GM12891 (cell line): ENCODE measurements at regions not wholly inside any gene's neighbourhood (a gene's known extent, or its start where the extent isn't known, plus 50 kb on each side); places are given as distances from the start of the nearest gene placed in this dataset.

Source experiments
- DNase-seq: peaks from one replicate; pipeline ENCODE4 v3.0.0; 2011; ENCODE audit warnings: low spot score; ENCODE audit not compliant: insufficient read length
- FAIRE-seq: peaks from 2 replicates; lab custom pipeline; 2011; peaks lifted over from hg19 to GRCh38; lab: Jason Lieb, UNC
- PAX5 ChIP-seq: IDR thresholded peaks from 2 replicates; pipeline ENCODE4 v1.6.1; 2011; ENCODE audit warnings: low read length, moderate library complexity, mild to moderate bottlenecking; ENCODE audit not compliant: insufficient read depth, severe bottlenecking
- POLR2A ChIP-seq: IDR thresholded peaks from 2 replicates; pipeline ENCODE4 v1.6.1; 2011; ENCODE audit warnings: low read depth, low read length, control low read depth
- POLR2AphosphoS5 ChIP-seq: IDR thresholded peaks from 2 replicates; pipeline ENCODE4 v1.6.1; 2011; ENCODE audit warnings: low read depth, low read length, control low read depth
- POU2F2 ChIP-seq: IDR thresholded peaks from 2 replicates; pipeline ENCODE4 v1.6.1; 2011; ENCODE audit warnings: low read depth, mild to moderate bottlenecking, control low read depth, low read length, moderate library complexity
- SPI1 ChIP-seq: IDR thresholded peaks from 2 replicates; pipeline ENCODE4 v1.6.1; 2011; ENCODE audit warnings: low read depth, low read length, control low read depth
- TAF1 ChIP-seq: IDR thresholded peaks from 2 replicates; pipeline ENCODE4 v1.6.1; 2011; ENCODE audit warnings: low read depth, low read length, control low read depth

DNA sequence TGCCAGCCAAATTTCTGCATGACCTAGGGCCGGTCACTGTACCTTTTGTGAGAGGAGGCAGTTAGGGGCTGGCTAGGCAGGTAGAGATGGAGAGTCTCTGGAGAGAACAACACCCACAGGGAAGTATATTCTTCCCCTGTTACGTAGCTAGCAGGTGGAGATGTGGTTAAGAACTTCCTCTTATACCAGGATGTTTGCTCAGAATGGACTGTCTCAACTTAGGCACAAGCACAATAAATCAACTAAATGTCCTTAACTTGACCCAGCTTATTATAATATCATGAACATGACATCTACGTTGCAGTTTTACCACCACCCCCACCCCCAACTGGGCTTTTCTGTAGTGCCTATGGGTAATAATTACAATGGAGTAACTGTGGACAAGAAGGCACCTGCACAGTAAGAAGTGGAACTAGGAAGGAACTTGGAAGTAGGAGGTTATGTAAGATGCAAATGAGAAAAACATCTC lies 60.7 kb upstream of the MPEG1 start:
- FAIRE-seq, result peak; percentile 99
- no peak for TF ChIP-seq PAX5
- TF ChIP-seq TAF1, result no peak
- TF ChIP-seq SPI1, result peak; percentile 59; the same call in 1 of the 2 replicates
- DNase-seq, result no peak

DNA sequence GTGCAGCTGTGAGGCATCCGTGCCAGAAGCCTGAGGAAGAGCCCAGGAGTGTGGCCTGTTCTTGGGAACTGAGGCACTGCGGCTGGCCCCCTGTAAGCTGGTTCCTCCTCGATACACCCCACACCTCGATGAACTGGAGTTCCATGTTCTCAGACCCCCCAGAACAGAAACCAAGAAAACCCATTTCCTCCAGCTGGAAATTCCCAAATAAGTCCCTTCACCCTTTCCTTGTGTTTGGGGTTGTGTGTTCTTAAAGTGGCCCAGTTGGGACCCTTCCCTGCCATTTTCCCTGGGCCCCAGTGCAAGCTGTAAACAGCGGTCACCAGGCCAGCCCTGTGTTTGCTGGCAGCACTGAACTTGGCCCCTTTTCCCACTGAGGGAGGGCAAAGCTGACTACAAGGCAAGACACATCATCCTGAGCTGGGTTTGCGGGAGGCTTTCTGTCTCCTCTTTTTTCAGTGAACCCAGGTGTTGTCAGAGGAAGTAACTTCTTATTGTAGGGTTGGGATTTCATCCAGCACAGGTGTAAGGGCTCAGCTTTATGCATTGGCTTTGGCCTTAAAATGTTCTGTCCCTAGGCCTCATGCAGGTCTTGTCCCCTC lies 60.1 kb upstream of the MPEG1 start:
- no peak for FAIRE-seq
- no peak for DNase-seq
- TF ChIP-seq SPI1, result no peak
- TF ChIP-seq POU2F2, result 0 out of 2 replicates have a peak, but pooled peaks have one; percentile 9
- 0 out of 2 replicates have a peak, but pooled peaks have one; percentile 8 for TF ChIP-seq POLR2AphosphoS5
- TF ChIP-seq POLR2A, result 0 out of 2 replicates have a peak, but pooled peaks have one; percentile 19

DNA sequence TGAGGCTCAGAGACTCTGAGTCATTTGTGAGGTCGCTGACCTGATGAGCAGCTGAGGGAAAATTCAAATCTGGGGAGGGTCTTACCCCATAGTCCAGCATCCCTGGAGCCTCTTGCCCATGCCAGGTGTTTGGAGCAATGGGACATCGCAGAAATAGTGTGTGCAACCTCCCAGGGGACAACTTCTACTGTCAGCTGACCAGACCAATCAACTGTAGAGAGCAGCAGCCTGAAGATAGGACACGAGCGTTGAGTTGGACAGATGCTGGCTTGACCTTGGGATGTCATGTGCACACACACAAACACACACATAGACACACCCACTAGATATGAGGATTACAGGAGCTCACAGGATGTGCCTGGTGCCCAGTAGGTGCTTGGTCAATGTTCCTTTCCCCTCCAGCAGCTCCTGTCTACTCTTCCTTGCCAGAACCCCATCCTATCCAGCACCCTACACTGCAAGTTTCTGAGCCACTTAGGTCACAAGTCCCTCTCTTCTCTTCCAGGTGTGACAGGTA lies 59.1 kb upstream of the MPEG1 start:
- TF ChIP-seq POLR2A, result no peak
- TF ChIP-seq SPI1, result no peak
- TF ChIP-seq TAF1, result no peak
- no peak for TF ChIP-seq POU2F2
- TF ChIP-seq PAX5, result no peak
- DNase-seq (no peak), FAIRE-seq (peak; percentile 87)

DNA sequence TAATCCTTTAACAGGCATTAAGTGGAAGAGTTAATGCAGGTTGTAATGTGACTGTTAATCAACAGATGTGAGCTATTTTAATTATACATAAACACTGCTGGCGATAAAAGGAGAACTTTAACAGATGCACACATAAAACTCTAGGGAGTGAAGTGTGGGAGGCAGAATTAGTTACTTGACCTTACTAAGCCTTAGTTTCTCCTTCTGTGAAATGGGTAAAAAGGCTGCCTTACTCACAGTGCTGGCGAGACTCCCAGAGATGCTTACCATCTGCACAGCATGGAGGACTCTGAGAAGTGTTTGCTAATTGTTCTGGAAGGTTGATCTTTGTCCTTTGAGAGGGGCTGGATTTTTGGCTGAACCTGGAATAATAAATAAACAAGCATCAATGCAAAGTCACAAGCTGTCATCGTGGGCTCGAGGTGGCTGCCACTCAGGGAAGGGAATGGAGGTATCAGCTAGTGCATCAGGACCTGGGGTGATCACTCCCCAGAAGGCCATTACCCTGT lies 58.6 kb upstream of the MPEG1 start:
- TF ChIP-seq POLR2A (no peak), POU2F2 (no peak), POLR2AphosphoS5 (no peak), TAF1 (no peak), SPI1 (no peak), PAX5 (no peak)
- FAIRE-seq (peak; percentile 33), DNase-seq (no peak)

DNA sequence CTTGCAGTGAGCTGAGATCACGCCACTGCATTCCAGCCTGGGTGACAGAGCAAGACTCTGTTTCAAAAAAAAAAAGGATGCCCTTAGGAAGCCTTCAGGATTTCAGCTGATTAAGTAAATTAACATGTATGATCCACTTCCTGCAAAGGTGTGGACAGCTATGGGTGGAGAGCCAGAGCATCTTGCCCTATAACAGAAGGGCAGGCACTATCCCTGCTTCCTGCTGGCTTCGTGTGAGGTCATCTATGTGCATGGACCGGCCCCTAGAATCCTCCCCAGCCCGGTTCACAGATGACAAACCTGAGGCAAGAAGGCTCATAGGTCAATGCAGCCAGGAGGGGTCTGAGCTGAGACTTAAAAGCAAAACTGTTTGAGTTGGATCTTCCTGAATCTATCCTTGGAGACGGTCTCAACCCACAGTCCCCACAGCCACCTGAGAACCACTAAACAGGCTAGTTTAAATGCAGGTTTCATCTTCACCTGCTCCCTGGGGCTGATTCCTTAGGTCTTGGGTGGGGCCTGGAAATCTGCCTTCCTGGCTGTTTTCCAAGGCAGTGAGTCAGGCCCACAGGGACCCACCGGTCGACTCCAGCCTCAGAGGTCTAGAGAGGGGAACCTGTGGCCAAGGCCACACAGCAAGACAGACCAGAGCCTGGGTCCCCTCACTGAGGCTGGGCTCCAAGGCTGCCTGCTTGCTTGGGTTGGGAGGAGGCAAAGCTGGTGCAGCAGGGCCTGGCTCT lies 55.2 kb upstream of the MPEG1 start:
- no peak for DNase-seq
- peak; percentile 62 for FAIRE-seq
- TF ChIP-seq POLR2A (no peak), SPI1 (no peak), PAX5 (no peak), POU2F2 (no peak), POLR2AphosphoS5 (no peak), TAF1 (no peak)

DNA sequence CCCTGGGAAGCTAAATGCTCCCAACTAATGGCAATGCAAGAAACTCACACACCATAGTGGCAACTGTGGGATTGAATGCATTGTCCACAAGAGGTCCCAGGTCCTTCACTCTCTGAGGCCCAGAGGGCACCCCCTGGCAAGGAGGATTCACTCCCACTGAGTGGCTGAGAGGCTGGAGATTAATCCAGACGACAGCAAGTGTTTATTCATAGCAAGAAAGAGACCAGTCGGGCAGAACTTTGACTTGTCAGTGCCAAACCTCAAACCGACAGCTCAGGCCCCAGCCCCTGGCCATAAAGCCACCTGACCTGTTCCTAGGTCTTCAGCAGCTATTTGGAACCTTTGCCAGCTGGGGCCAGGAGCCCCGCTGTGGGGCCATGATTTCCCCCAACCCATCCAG lies 54.5 kb upstream of the MPEG1 start:
- FAIRE-seq (no peak), DNase-seq (no peak)
- TF ChIP-seq SPI1, result no peak
- TF ChIP-seq POLR2AphosphoS5, result no peak
- no peak for TF ChIP-seq POU2F2
- peak; percentile 27 for TF ChIP-seq PAX5
- no peak for TF ChIP-seq TAF1

DNA sequence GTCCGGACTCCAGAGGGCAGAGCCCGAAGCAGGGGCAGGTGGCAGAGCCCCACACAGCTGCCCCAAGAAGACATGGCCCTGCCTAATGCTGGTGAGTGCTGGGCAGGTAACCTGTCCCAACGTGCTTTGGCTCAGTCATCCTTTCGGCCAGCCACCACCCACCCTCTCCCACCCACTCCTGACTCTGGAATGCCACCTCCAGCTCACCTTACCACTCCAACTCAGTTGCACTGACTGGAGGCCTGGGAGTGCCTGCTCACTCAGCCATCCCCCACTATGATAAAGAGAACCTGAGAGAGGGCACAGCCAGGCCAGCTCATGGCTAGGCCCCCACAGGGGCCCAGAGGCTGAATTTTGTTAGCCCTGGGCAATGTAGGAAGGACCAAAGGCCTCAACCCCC lies 53.8 kb upstream of the MPEG1 start:
- TF ChIP-seq TAF1, result no peak
- no peak for TF ChIP-seq POLR2A
- no peak for TF ChIP-seq POLR2AphosphoS5
- TF ChIP-seq POU2F2, result no peak
- no peak for TF ChIP-seq SPI1
- FAIRE-seq (no peak), DNase-seq (no peak)

DNA sequence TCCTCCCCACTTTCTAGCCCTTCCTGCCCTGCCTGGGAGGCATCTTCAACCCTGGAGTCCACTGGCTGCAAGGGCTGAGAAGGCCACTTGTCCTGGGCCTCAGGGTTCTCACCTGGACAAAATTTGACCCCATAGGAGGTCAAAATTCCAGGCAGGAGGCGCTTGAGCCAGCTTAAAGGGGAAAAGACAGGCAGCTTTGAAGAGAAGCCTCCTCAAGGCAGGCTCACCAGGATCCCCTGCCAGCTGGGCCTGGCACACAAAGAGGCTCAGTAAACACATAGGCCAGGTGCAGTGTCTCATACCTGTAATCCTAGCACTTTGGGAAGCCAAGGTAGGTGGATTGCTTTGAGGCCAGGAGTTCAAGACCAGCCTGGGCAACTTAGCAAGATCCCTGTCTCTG lies 53.0 kb upstream of the MPEG1 start:
- DNase-seq (no peak), FAIRE-seq (no peak)
- TF ChIP-seq POLR2AphosphoS5 (no peak), TAF1 (no peak), POLR2A (no peak), SPI1 (no peak), PAX5 (no peak), POU2F2 (no peak)

DNA sequence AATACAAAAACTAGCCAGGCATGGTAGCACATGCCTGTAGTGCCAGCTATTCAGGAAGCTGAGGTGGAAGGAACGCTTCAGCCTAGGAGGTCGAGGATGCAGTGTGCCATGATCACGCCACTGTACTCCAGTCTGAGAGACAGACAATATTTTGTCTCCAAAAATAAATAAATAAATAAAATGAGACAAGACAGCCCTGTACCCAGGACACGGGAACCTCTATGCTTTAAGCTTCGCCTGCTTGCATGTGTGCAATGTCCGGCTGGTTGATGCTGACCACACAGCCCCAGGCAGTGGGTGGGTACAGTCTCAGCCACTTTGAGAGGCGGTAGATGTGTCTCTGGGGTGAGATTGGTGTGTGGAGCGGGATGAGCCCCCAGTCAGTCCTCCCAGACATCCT lies 52.0 kb upstream of the MPEG1 start:
- FAIRE-seq (no peak), DNase-seq (no peak)
- no peak for TF ChIP-seq POLR2AphosphoS5
- TF ChIP-seq PAX5, result no peak
- TF ChIP-seq POLR2A, result no peak
- TF ChIP-seq SPI1, result no peak
- TF ChIP-seq TAF1, result no peak
- no peak for TF ChIP-seq POU2F2
